ENCODE measurements at regions not wholly inside any gene's neighbourhood (a gene's known extent, or its start where the extent isn't known, plus 50 kb on each side); places are given as distances from the start of the nearest gene placed in this dataset.

DNA sequence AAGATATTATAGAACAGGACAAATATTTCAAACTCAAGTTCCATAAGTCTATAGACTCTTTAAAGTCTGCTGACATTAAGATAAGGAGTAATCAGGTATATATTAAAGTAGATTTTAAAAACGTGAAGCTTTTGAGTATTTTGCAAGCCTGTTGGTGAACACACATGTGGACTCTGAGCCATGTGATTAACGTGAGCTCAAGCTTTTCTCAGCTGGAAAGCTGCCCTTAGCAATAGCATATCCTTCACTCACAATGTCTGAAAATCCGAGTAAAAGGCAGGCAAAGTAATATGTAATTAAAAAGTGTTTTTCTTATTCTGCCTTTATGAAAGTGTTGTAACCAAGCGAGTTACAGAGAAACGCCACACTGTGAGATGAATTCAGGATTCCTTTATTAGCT lies 140.5 kb upstream of the AADAT start:
- Histone ChIP-seq H3K4me1 (ENCODE audit: insufficient read depth) (no peaks in the 10 kb centered on the region), H3K9me2 (ENCODE audit: insufficient read depth) (no peaks in the 10 kb centered on the region), H2AFZ (no peak overlapping the region), H4K20me1 (replicated peaks; ENCODE audit: insufficient read depth) (no peaks in the 10 kb centered on the region), H3K79me2 (replicated peaks; ENCODE audit: insufficient read depth) (no peaks in the 10 kb centered on the region), H3K27ac (ENCODE audit: low read depth) (no peak overlapping the region), H3K27me3 (ENCODE audit: insufficient read depth) (no peaks in the 10 kb centered on the region), H3K4me3 (no peak overlapping the region), H3F3A (replicated peaks; ENCODE audit: low read depth) (no peaks in the 10 kb centered on the region), H3K4me2 (no peak overlapping the region), H3K36me3 (ENCODE audit: insufficient read depth) (no peaks in the 10 kb centered on the region)
- H3K27ac Mint-ChIP-seq: no peak overlapping the region
- ATAC-seq (no peak), DNase-seq (ENCODE audit: low spot score) (no peak)
- H3K9me3 Mint-ChIP-seq: no peaks in the 10 kb centered on the region
- H3K4me3 Mint-ChIP-seq: no peak overlapping the region
- peaks cover 2% of the 10 kb centered on the region; the same call in 1 of the 3 replicates for H3K4me1 Mint-ChIP-seq
- H3K36me3 Mint-ChIP-seq (ENCODE audit: low read depth): no peaks in the 10 kb centered on the region
- TF ChIP-seq ZNF331 (CRISPR knock-in tag; IDR thresholded peaks at IDR 0.05; ENCODE audit: low read depth): no peak
- TF ChIP-seq EZH2phosphoT487 (IDR thresholded peaks at IDR 0.05; ENCODE audit: unreplicated experiment): no peak
- TF ChIP-seq, protein P1, sequence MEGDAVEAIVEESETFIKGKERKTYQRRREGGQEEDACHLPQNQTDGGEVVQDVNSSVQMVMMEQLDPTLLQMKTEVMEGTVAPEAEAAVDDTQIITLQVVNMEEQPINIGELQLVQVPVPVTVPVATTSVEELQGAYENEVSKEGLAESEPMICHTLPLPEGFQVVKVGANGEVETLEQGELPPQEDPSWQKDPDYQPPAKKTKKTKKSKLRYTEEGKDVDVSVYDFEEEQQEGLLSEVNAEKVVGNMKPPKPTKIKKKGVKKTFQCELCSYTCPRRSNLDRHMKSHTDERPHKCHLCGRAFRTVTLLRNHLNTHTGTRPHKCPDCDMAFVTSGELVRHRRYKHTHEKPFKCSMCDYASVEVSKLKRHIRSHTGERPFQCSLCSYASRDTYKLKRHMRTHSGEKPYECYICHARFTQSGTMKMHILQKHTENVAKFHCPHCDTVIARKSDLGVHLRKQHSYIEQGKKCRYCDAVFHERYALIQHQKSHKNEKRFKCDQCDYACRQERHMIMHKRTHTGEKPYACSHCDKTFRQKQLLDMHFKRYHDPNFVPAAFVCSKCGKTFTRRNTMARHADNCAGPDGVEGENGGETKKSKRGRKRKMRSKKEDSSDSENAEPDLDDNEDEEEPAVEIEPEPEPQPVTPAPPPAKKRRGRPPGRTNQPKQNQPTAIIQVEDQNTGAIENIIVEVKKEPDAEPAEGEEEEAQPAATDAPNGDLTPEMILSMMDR (conservative IDR thresholded peaks at IDR 0.05; ENCODE audit: low read depth in 2 of 2): no peak
- no peak for TF ChIP-seq POLR2AphosphoS5 (IDR thresholded peaks at IDR 0.05; ENCODE audit: low read depth)
- no peak for TF ChIP-seq EZH2 (IDR thresholded peaks at IDR 0.05; ENCODE audit: low read depth, unreplicated experiment)
- TF ChIP-seq CREB1 (CRISPR knock-in tag; IDR thresholded peaks at IDR 0.05; ENCODE audit: low read depth): no peak
- TF ChIP-seq NANOG (IDR thresholded peaks at IDR 0.05; ENCODE audit: borderline replicate concordance): no peak
- no peaks in the 10 kb centered on the region for H3K27me3 Mint-ChIP-seq (ENCODE audit: insufficient read depth, low read depth, poor library complexity)

DNA sequence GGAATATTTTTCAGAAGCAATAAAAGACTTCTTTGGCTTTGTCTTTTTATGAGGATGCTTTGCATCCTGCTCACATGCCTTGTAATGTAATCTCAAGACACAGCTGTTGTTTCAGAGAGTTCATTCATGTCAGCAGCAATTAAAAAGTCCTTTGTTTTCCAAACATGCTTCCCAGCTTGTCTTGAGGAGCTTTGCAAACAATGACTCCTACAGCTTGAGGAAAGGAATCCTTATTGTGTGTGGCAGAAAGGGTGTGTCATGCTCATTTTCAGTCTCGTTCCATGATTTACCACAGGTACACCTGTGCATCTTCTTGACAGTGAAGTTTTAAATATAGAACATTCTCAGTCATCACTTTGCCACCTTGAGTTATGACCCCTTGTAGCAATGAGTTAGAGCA lies 139.2 kb upstream of the AADAT start:
- no peaks in the 10 kb centered on the region for H4K20me1 ChIP-seq (replicated peaks; ENCODE audit: insufficient read depth)
- H2AFZ ChIP-seq: no peak overlapping the region
- no peaks in the 10 kb centered on the region for H3K4me1 ChIP-seq (ENCODE audit: insufficient read depth)
- ATAC-seq: peak; percentile 43
- no peak overlapping the region for H3K27ac Mint-ChIP-seq
- no peaks in the 10 kb centered on the region; the same call in 1 of the 2 replicates for H3K9me2 ChIP-seq (ENCODE audit: insufficient read depth)
- no peaks in the 10 kb centered on the region for H3F3A ChIP-seq (replicated peaks; ENCODE audit: low read depth)
- H3K4me2 ChIP-seq: peak overlapping the region; percentile 39; the same call in 1 of the 2 replicates
- no peaks in the 10 kb centered on the region for H3K79me2 ChIP-seq (replicated peaks; ENCODE audit: insufficient read depth)
- no peaks in the 10 kb centered on the region for H3K27me3 ChIP-seq (ENCODE audit: insufficient read depth)
- peak; percentile 22 for DNase-seq (ENCODE audit: low spot score)
- no peaks in the 10 kb centered on the region for H3K27me3 Mint-ChIP-seq (ENCODE audit: insufficient read depth, low read depth, poor library complexity)
- no peak overlapping the region for H3K4me3 ChIP-seq
- H3K36me3 Mint-ChIP-seq (ENCODE audit: low read depth): no peaks in the 10 kb centered on the region
- H3K36me3 ChIP-seq (ENCODE audit: insufficient read depth): no peaks in the 10 kb centered on the region
- no peak overlapping the region for H3K4me3 Mint-ChIP-seq
- no peaks in the 10 kb centered on the region for H3K9me3 Mint-ChIP-seq
- no peak overlapping the region for H3K27ac ChIP-seq (ENCODE audit: low read depth)
- peaks cover 2% of the 10 kb centered on the region; the same call in 1 of the 3 replicates for H3K4me1 Mint-ChIP-seq
- TF ChIP-seq CREB1 (CRISPR knock-in tag; IDR thresholded peaks at IDR 0.05; ENCODE audit: low read depth) (no peak), EZH2 (IDR thresholded peaks at IDR 0.05; ENCODE audit: low read depth, unreplicated experiment) (no peak), STAT1 (IDR thresholded peaks at IDR 0.05; ENCODE audit: unreplicated experiment) (no peak), ZNF331 (CRISPR knock-in tag; IDR thresholded peaks at IDR 0.05; ENCODE audit: low read depth) (no peak), EZH2phosphoT487 (IDR thresholded peaks at IDR 0.05; ENCODE audit: unreplicated experiment) (no peak), ZNF114 (CRISPR knock-in tag; IDR thresholded peaks at IDR 0.05) (no peak), JUNB (IDR thresholded peaks at IDR 0.05; ENCODE audit: unreplicated experiment) (no peak)
- TF ChIP-seq, protein P2, sequence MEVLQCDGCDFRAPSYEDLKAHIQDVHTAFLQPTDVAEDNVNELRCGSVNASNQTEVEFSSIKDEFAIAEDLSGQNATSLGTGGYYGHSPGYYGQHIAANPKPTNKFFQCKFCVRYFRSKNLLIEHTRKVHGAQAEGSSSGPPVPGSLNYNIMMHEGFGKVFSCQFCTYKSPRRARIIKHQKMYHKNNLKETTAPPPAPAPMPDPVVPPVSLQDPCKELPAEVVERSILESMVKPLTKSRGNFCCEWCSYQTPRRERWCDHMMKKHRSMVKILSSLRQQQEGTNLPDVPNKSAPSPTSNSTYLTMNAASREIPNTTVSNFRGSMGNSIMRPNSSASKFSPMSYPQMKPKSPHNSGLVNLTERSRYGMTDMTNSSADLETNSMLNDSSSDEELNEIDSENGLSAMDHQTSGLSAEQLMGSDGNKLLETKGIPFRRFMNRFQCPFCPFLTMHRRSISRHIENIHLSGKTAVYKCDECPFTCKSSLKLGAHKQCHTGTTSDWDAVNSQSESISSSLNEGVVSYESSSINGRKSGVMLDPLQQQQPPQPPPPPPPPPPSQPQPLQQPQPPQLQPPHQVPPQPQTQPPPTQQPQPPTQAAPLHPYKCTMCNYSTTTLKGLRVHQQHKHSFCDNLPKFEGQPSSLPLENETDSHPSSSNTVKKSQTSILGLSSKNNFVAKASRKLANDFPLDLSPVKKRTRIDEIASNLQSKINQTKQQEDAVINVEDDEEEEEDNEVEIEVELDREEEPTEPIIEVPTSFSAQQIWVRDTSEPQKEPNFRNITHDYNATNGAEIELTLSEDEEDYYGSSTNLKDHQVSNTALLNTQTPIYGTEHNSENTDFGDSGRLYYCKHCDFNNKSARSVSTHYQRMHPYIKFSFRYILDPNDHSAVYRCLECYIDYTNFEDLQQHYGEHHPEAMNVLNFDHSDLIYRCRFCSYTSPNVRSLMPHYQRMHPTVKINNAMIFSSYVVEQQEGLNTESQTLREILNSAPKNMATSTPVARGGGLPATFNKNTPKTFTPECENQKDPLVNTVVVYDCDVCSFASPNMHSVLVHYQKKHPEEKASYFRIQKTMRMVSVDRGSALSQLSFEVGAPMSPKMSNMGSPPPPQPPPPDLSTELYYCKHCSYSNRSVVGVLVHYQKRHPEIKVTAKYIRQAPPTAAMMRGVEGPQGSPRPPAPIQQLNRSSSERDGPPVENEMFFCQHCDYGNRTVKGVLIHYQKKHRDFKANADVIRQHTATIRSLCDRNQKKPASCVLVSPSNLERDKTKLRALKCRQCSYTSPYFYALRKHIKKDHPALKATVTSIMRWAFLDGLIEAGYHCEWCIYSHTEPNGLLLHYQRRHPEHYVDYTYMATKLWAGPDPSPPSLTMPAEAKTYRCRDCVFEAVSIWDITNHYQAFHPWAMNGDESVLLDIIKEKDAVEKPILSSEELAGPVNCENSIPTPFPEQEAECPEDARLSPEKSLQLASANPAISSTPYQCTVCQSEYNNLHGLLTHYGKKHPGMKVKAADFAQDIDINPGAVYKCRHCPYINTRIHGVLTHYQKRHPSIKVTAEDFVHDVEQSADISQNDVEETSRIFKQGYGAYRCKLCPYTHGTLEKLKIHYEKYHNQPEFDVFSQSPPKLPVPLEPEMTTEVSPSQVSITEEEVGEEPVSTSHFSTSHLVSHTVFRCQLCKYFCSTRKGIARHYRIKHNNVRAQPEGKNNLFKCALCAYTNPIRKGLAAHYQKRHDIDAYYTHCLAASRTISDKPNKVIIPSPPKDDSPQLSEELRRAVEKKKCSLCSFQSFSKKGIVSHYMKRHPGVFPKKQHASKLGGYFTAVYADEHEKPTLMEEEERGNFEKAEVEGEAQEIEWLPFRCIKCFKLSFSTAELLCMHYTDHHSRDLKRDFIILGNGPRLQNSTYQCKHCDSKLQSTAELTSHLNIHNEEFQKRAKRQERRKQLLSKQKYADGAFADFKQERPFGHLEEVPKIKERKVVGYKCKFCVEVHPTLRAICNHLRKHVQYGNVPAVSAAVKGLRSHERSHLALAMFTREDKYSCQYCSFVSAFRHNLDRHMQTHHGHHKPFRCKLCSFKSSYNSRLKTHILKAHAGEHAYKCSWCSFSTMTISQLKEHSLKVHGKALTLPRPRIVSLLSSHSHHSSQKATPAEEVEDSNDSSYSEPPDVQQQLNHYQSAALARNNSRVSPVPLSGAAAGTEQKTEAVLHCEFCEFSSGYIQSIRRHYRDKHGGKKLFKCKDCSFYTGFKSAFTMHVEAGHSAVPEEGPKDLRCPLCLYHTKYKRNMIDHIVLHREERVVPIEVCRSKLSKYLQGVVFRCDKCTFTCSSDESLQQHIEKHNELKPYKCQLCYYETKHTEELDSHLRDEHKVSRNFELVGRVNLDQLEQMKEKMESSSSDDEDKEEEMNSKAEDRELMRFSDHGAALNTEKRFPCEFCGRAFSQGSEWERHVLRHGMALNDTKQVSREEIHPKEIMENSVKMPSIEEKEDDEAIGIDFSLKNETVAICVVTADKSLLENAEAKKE (CRISPR knock-in tag; IDR thresholded peaks at IDR 0.05): no peak
- TF ChIP-seq, protein P3, sequence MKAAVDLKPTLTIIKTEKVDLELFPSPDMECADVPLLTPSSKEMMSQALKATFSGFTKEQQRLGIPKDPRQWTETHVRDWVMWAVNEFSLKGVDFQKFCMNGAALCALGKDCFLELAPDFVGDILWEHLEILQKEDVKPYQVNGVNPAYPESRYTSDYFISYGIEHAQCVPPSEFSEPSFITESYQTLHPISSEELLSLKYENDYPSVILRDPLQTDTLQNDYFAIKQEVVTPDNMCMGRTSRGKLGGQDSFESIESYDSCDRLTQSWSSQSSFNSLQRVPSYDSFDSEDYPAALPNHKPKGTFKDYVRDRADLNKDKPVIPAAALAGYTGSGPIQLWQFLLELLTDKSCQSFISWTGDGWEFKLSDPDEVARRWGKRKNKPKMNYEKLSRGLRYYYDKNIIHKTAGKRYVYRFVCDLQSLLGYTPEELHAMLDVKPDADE (IDR thresholded peaks at IDR 0.05): no peak

Data from GM23338 (cell line).